Gastroesophageal sphincter (tissue), 4 donors: ENCODE measurements at regions not wholly inside any gene's neighbourhood (a gene's known extent, or its start where the extent isn't known, plus 50 kb on each side); places are given as distances from the start of the nearest gene placed in this dataset.

Source experiments
- ATAC-seq: fragments of 150-250 bp; one replicate; pipeline ENCODE4 v1.9.1; 2016; ENCODE audit warnings: mild to moderate bottlenecking, moderate library complexity
- H3K27ac ChIP-seq, 4 donors: fragments of 200-600 bp; sonication (generic) in 3 of 4; 1 replicate in 3 of 4; 2 replicates in 1 of 4; pipeline ENCODE4 v1.5.1; 2016 to 2019
- H3K27me3 ChIP-seq: fragments of 200-600 bp; sonication (generic); one replicate; pipeline ENCODE4 v1.5.1; 2019
- H3K36me3 ChIP-seq, 2 donors: fragments of 200-600 bp; sonication (generic); one replicate each; pipeline ENCODE4 v1.5.1; 2019; ENCODE audit warnings: control low read depth in 1 of 2
- H3K4me1 ChIP-seq, 3 donors: fragments of 200-600 bp; sonication (generic); 1 replicate in 2 of 3; 2 replicates in 1 of 3; pipeline ENCODE4 v1.5.1; 2016 to 2019; ENCODE audit warnings: control low read depth in 2 of 3
- H3K4me3 ChIP-seq, 2 donors: fragments of 200-600 bp; sonication (generic); one replicate each; pipeline ENCODE4 v1.5.1; 2019; ENCODE audit warnings: mild to moderate bottlenecking in 1 of 2, moderate library complexity in 1 of 2
- H3K9me3 ChIP-seq, 3 donors: fragments of 200-600 bp; sonication (generic); one replicate each; pipeline ENCODE4 v1.5.1; 2017 to 2019; ENCODE audit warnings: control low read depth in 2 of 3
- CTCF ChIP-seq, 4 experiments: fragments of 200-600 bp in 2 of 4; fragments of 450-650 bp in 2 of 4; sonication (generic) in 1 of 4; IDR thresholded peaks; one replicate each; pipeline ENCODE4 v1.5.1; 2017 to 2019; ENCODE audit warnings: antibody characterized with exemption in 4 of 4, mild to moderate bottlenecking in 2 of 4, moderate library complexity in 2 of 4
- EP300 ChIP-seq: sonication (generic); formaldehyde crosslinking; IDR thresholded peaks from one replicate; pipeline ENCODE4 v1.6.1; 2017; ENCODE audit warnings: antibody characterized with exemption, mild to moderate bottlenecking
- POLR2A ChIP-seq, 2 donors: fragments of 450-650 bp; IDR thresholded peaks; one replicate each; pipeline ENCODE4 v1.6.1; 2017; ENCODE audit warnings: antibody characterized with exemption in 2 of 2, mild to moderate bottlenecking in 2 of 2, moderate library complexity in 1 of 2
- POLR2AphosphoS5 ChIP-seq: sonication (generic); formaldehyde crosslinking; IDR thresholded peaks from one replicate; pipeline ENCODE4 v1.6.1; 2017; ENCODE audit warnings: antibody characterized with exemption
- WGBS, 2 donors: methylation state at CpG; one replicate each; pipeline ENCODE4 v1.1.5; 2018; ENCODE audit warnings: low coverage in 1 of 2; 5-methylcytosine and 5-hydroxymethylcytosine counted together

GRCh38 chr10:32169556-32169955 lies 113.3 kb upstream of the KIF5B start:
- H3K4me3 ChIP-seq, result no peak overlapping the region
- TF ChIP-seq CTCF (IDR thresholded peaks at IDR 0.05), result no peak
- no peak for TF ChIP-seq POLR2A (IDR thresholded peaks at IDR 0.05)
- TF ChIP-seq POLR2AphosphoS5, result no peak
- no peak for TF ChIP-seq EP300
- ATAC-seq, result no peak
- H3K4me1 ChIP-seq, result no peaks in the 10 kb centered on the region
- WGBS, 2 donors, result 61 to 76% methylated on average over 5 of the region's 5 CpGs
- H3K27ac ChIP-seq, result no peak overlapping the region
- no peaks in the 10 kb centered on the region for H3K36me3 ChIP-seq
- peaks cover 0 to 4% (median 0%) of the 10 kb centered on the region in 3 donors for H3K9me3 ChIP-seq
- H3K27me3 ChIP-seq, result no peaks in the 10 kb centered on the region

GRCh38 chr10:32167450-32167849 lies 111.2 kb upstream of the KIF5B start:
- Histone ChIP-seq H3K4me1 (no peaks in the 10 kb centered on the region), H3K27ac (no peak overlapping the region), H3K4me3 (no peak overlapping the region), H3K27me3 (no peaks in the 10 kb centered on the region), H3K9me3 (no peaks in the 10 kb centered on the region), H3K36me3 (no peaks in the 10 kb centered on the region)
- TF ChIP-seq EP300 (no peak), POLR2A (IDR thresholded peaks at IDR 0.05) (no peak), POLR2AphosphoS5 (no peak)
- no peak for ATAC-seq
- WGBS, 2 donors, result 53 to 70% methylated on average over 2 of the region's 5 CpGs

- H3K4me1 ChIP-seq, result no peaks in the 10 kb centered on the region
- no peaks in the 10 kb centered on the region for H3K36me3 ChIP-seq
- no peak overlapping the region for H3K27ac ChIP-seq
- no peaks in the 10 kb centered on the region for H3K27me3 ChIP-seq
- TF ChIP-seq POLR2A (IDR thresholded peaks at IDR 0.05) (no peak), POLR2AphosphoS5 (no peak), EP300 (no peak), CTCF (IDR thresholded peaks at IDR 0.05) (no peak)
- H3K9me3 ChIP-seq, result no peaks in the 10 kb centered on the region
- no peak for ATAC-seq
- H3K4me3 ChIP-seq, result no peak overlapping the region
These were observed 110.1 kb upstream of the KIF5B start for GRCh38 chr10:32166365-32166764.

GRCh38 chr10:32163762-32164148 lies 107.5 kb upstream of the KIF5B start:
- WGBS, 2 donors, result 85% methylated on average over 2 of the region's 9 CpGs; no CpG with 5 or more reads in 1 of the 2 donors
- Histone ChIP-seq H3K27ac (no peak overlapping the region), H3K4me3 (no peak overlapping the region), H3K9me3 (no peaks in the 10 kb centered on the region), H3K4me1 (no peaks in the 10 kb centered on the region), H3K36me3 (no peaks in the 10 kb centered on the region), H3K27me3 (no peaks in the 10 kb centered on the region)
- ATAC-seq, result no peak
- TF ChIP-seq POLR2A (IDR thresholded peaks at IDR 0.05), result no peak
- no peak for TF ChIP-seq POLR2AphosphoS5

- ATAC-seq, result no peak
- TF ChIP-seq CTCF (IDR thresholded peaks at IDR 0.05), result no peak
- TF ChIP-seq EP300, result no peak
- TF ChIP-seq POLR2A (IDR thresholded peaks at IDR 0.05), result no peak
- Histone ChIP-seq H3K27ac (no peak overlapping the region), H3K4me3 (no peak overlapping the region), H3K36me3 (no peaks in the 10 kb centered on the region), H3K27me3 (no peaks in the 10 kb centered on the region), H3K4me1 (no peaks in the 10 kb centered on the region), H3K9me3 (no peaks in the 10 kb centered on the region)
- WGBS, 2 donors, result 67 to 88% methylated on average over 5 to 10 of the region's 10 CpGs
These were observed 107.0 kb upstream of the KIF5B start for GRCh38 chr10:32163071-32163761.

GRCh38 chr10:32161586-32161985 lies 105.4 kb upstream of the KIF5B start:
- Histone ChIP-seq H3K4me1 (no peaks in the 10 kb centered on the region), H3K36me3 (no peaks in the 10 kb centered on the region), H3K27ac (no peak overlapping the region), H3K27me3 (no peaks in the 10 kb centered on the region), H3K9me3 (no peaks in the 10 kb centered on the region), H3K4me3 (no peak overlapping the region)
- 76 to 100% methylated on average over 4 to 5 of the region's 8 CpGs for WGBS, 2 donors
- TF ChIP-seq EP300 (no peak), CTCF (IDR thresholded peaks at IDR 0.05) (no peak), POLR2AphosphoS5 (no peak), POLR2A (IDR thresholded peaks at IDR 0.05) (no peak)
- ATAC-seq, result no peak
